ENCODE measurements at regions not wholly inside any gene's neighbourhood (a gene's known extent, or its start where the extent isn't known, plus 50 kb on each side); places are given as distances from the start of the nearest gene placed in this dataset.

- no peak for DNase-seq (ENCODE audit: extremely low spot score, unreplicated experiment)
- no peaks in the 10 kb centered on the region for H3K4me1 Mint-ChIP-seq (ENCODE audit: unreplicated experiment)
- no peak overlapping the region for H3K4me3 Mint-ChIP-seq (ENCODE audit: unreplicated experiment)
- no peaks in the 10 kb centered on the region for H3K27me3 Mint-ChIP-seq (ENCODE audit: unreplicated experiment)
- no peak overlapping the region for H3K27ac Mint-ChIP-seq (ENCODE audit: unreplicated experiment)
- H3K9me3 Mint-ChIP-seq (ENCODE audit: unreplicated experiment), result no peaks in the 10 kb centered on the region
- no peak for TF ChIP-seq CTCF (IDR thresholded peaks at IDR 0.05)
- no peaks in the 10 kb centered on the region for H3K36me3 Mint-ChIP-seq (ENCODE audit: unreplicated experiment)
These were observed 180.2 kb upstream of the TPK1 start for GRCh38 chr7:145016068-145016467.

- Mint-ChIP-seq H3K4me1 (ENCODE audit: unreplicated experiment) (no peaks in the 10 kb centered on the region), H3K27ac (ENCODE audit: unreplicated experiment) (no peak overlapping the region), H3K4me3 (ENCODE audit: unreplicated experiment) (no peak overlapping the region), H3K27me3 (ENCODE audit: unreplicated experiment) (no peaks in the 10 kb centered on the region), H3K36me3 (ENCODE audit: unreplicated experiment) (no peaks in the 10 kb centered on the region), H3K9me3 (ENCODE audit: unreplicated experiment) (peaks cover 15% of the 10 kb centered on the region)
- no peak for TF ChIP-seq CTCF (IDR thresholded peaks at IDR 0.05)
- no peak for DNase-seq (ENCODE audit: extremely low spot score, unreplicated experiment)
These were observed 174.0 kb upstream of the TPK1 start for GRCh38 chr7:145009876-145010275.

- H3K9me3 Mint-ChIP-seq (ENCODE audit: unreplicated experiment), result peaks cover 39% of the 10 kb centered on the region
- H3K36me3 Mint-ChIP-seq (ENCODE audit: unreplicated experiment), result no peaks in the 10 kb centered on the region
- H3K4me3 Mint-ChIP-seq (ENCODE audit: unreplicated experiment), result no peak overlapping the region
- no peak overlapping the region for H3K27ac Mint-ChIP-seq (ENCODE audit: unreplicated experiment)
- DNase-seq (ENCODE audit: extremely low spot score, unreplicated experiment), result no peak
- no peaks in the 10 kb centered on the region for H3K27me3 Mint-ChIP-seq (ENCODE audit: unreplicated experiment)
- TF ChIP-seq CTCF (IDR thresholded peaks at IDR 0.05), result no peak
- no peaks in the 10 kb centered on the region for H3K4me1 Mint-ChIP-seq (ENCODE audit: unreplicated experiment)
These were observed 169.7 kb upstream of the TPK1 start for GRCh38 chr7:145005601-145006000.

GRCh38 chr7:144997512-144997911, 161.7 kb upstream of the TPK1 start:
- no peaks in the 10 kb centered on the region for H3K36me3 Mint-ChIP-seq (ENCODE audit: unreplicated experiment)
- no peak for TF ChIP-seq CTCF (IDR thresholded peaks at IDR 0.05)

GRCh38 chr7:144995495-144995894, 159.6 kb upstream of the TPK1 start:
- no peak for TF ChIP-seq CTCF (IDR thresholded peaks at IDR 0.05)
- no peaks in the 10 kb centered on the region for H3K36me3 Mint-ChIP-seq (ENCODE audit: unreplicated experiment)
- peaks cover 45% of the 10 kb centered on the region for H3K9me3 Mint-ChIP-seq (ENCODE audit: unreplicated experiment)
- H3K27ac Mint-ChIP-seq (ENCODE audit: unreplicated experiment), result no peak overlapping the region
- no peaks in the 10 kb centered on the region for H3K4me1 Mint-ChIP-seq (ENCODE audit: unreplicated experiment)
- H3K27me3 Mint-ChIP-seq (ENCODE audit: unreplicated experiment), result no peaks in the 10 kb centered on the region
- no peak for DNase-seq (ENCODE audit: extremely low spot score, unreplicated experiment)
- no peak overlapping the region for H3K4me3 Mint-ChIP-seq (ENCODE audit: unreplicated experiment)

More at GRCh38 chr7:144997512-144997911, 161.7 kb upstream of the TPK1 start:
- peaks cover 59% of the 10 kb centered on the region for H3K9me3 Mint-ChIP-seq (ENCODE audit: unreplicated experiment)
- DNase-seq (ENCODE audit: extremely low spot score, unreplicated experiment), result no peak
- H3K4me3 Mint-ChIP-seq (ENCODE audit: unreplicated experiment), result no peak overlapping the region
- no peaks in the 10 kb centered on the region for H3K27me3 Mint-ChIP-seq (ENCODE audit: unreplicated experiment)
- no peaks in the 10 kb centered on the region for H3K4me1 Mint-ChIP-seq (ENCODE audit: unreplicated experiment)
- H3K27ac Mint-ChIP-seq (ENCODE audit: unreplicated experiment), result no peak overlapping the region

All from osteocyte (in vitro differentiated cells).